H9 (cell line): ENCODE measurements at regions not wholly inside any gene's neighbourhood (a gene's known extent, or its start where the extent isn't known, plus 50 kb on each side); places are given as distances from the start of the nearest gene placed in this dataset.

ENCODE experiments used
- DNase-seq: peaks from one replicate; pipeline ENCODE4 v3.0.0-alpha.2; 2017
- H2AFZ ChIP-seq: one replicate; pipeline ENCODE4 v1.6.1; 2013; ENCODE audit warnings: mild to moderate bottlenecking, low read length, control low read depth, moderate library complexity
- H2AK5ac ChIP-seq: 2 replicates; pipeline ENCODE4 v1.6.1; 2013; ENCODE audit warnings: low read length, control low read depth, mixed read lengths; ENCODE audit not compliant: insufficient read length
- H2BK120ac ChIP-seq: one replicate; pipeline ENCODE4 v1.6.1; 2013; ENCODE audit warnings: low read depth, mild to moderate bottlenecking, low read length, control low read depth, inconsistent platforms; ENCODE audit not compliant: poor library complexity, severe bottlenecking
- H2BK12ac ChIP-seq: 2 replicates; pipeline ENCODE4 v1.6.1; 2013; ENCODE audit warnings: low read length, control low read depth, mixed read lengths, low read depth; ENCODE audit not compliant: insufficient read length
- H2BK15ac ChIP-seq: 2 replicates; pipeline ENCODE4 v1.6.1; 2013; ENCODE audit warnings: low read depth, low read length, control low read depth
- H2BK20ac ChIP-seq: one replicate; pipeline ENCODE4 v1.6.1; 2013; ENCODE audit warnings: low read depth, mild to moderate bottlenecking, low read length, control low read depth, inconsistent platforms; ENCODE audit not compliant: poor library complexity, severe bottlenecking
- H2BK5ac ChIP-seq: 2 replicates; pipeline ENCODE4 v1.6.1; 2013; ENCODE audit warnings: low read length, control low read depth, mixed read lengths; ENCODE audit not compliant: insufficient read length
- H3K14ac ChIP-seq: 2 replicates; pipeline ENCODE4 v1.6.1; 2013; ENCODE audit warnings: low read length, control low read depth; ENCODE audit not compliant: insufficient read depth
- H3K18ac ChIP-seq: 2 replicates; pipeline ENCODE4 v1.6.1; 2013; ENCODE audit warnings: low read depth, mild to moderate bottlenecking, mixed read lengths, low read length, control low read depth; ENCODE audit not compliant: insufficient read length
- H3K23ac ChIP-seq: 2 replicates; pipeline ENCODE4 v1.6.1; 2013; ENCODE audit warnings: low read length, control low read depth, mixed read lengths, low read depth; ENCODE audit not compliant: insufficient read length
- H3K23me2 ChIP-seq: 2 replicates; pipeline ENCODE4 v1.6.1; 2013; ENCODE audit warnings: low read depth, mild to moderate bottlenecking, mixed read lengths, low read length, control low read depth; ENCODE audit not compliant: insufficient read length, poor library complexity, severe bottlenecking
- H3K27ac ChIP-seq: 2 replicates; pipeline ENCODE4 v1.5.1; 2013; ENCODE audit warnings: low read length, control low read depth, mixed read lengths, low read depth; ENCODE audit not compliant: insufficient read length
- H3K27me3 ChIP-seq: 2 replicates; pipeline ENCODE4 v1.6.1; 2013; ENCODE audit warnings: low read length, control low read depth, inconsistent platforms; ENCODE audit not compliant: insufficient read depth
- H3K4ac ChIP-seq: 2 replicates; pipeline ENCODE4 v1.6.1; 2013; ENCODE audit warnings: low read depth, mild to moderate bottlenecking, control low read depth, inconsistent platforms, low read length, moderate library complexity
- H3K4me1 ChIP-seq: 2 replicates; pipeline ENCODE4 v1.6.1; 2013; ENCODE audit warnings: low read length, control low read depth, inconsistent platforms; ENCODE audit not compliant: insufficient read depth
- H3K4me2 ChIP-seq: 2 replicates; pipeline ENCODE4 v1.6.1; 2013; ENCODE audit warnings: low read length, control low read depth, mixed read lengths; ENCODE audit not compliant: insufficient read length, insufficient read depth
- H3K56ac ChIP-seq: 2 replicates; pipeline ENCODE4 v1.6.1; 2013; ENCODE audit warnings: low read depth, mild to moderate bottlenecking, mixed read lengths, low read length, control low read depth; ENCODE audit not compliant: insufficient read length
- H3K79me1 ChIP-seq: 2 replicates; pipeline ENCODE4 v1.6.1; 2013; ENCODE audit warnings: low read depth, mild to moderate bottlenecking, moderate library complexity, low read length, control low read depth, inconsistent platforms; ENCODE audit not compliant: insufficient read depth, poor library complexity, severe bottlenecking
- H3K79me2 ChIP-seq: 2 replicates; pipeline ENCODE4 v1.6.1; 2013; ENCODE audit warnings: low read length, control low read depth, inconsistent platforms; ENCODE audit not compliant: insufficient read depth
- H3K9ac ChIP-seq: 2 replicates; pipeline ENCODE4 v1.6.1; 2013; ENCODE audit warnings: low read length, control low read depth, mixed read lengths; ENCODE audit not compliant: insufficient read length; ENCODE audit errors: extremely low read depth
- H3K9me3 ChIP-seq: one replicate; pipeline ENCODE4 v1.6.1; 2013; ENCODE audit warnings: low read depth, low read length, inconsistent platforms; ENCODE audit not compliant: control insufficient read depth
- H3T11ph ChIP-seq: one replicate; pipeline ENCODE4 v1.6.1; 2013; ENCODE audit warnings: mild to moderate bottlenecking, low read length, control low read depth, inconsistent platforms
- H4K20me1 ChIP-seq: one replicate; pipeline ENCODE4 v1.6.1; 2013; ENCODE audit not compliant: control insufficient read depth, insufficient read length, insufficient read depth
- H4K5ac ChIP-seq: 2 replicates; pipeline ENCODE4 v1.6.1; 2013; ENCODE audit warnings: low read depth, mild to moderate bottlenecking, mixed read lengths, low read length, control low read depth; ENCODE audit not compliant: insufficient read length
- H4K8ac ChIP-seq: replicated peaks from 2 replicates; pipeline ENCODE4 v1.6.1; 2013; ENCODE audit warnings: low read length, control low read depth, mixed read lengths, low read depth; ENCODE audit not compliant: insufficient read length
- H4K91ac ChIP-seq: 2 replicates; pipeline ENCODE4 v1.6.1; 2013; ENCODE audit warnings: low read depth, mild to moderate bottlenecking, moderate library complexity, mixed read lengths, low read length, control low read depth; ENCODE audit not compliant: insufficient read length
- H3K27ac Mint-ChIP-seq, 3 experiments: 2 replicates in 2 of 3; 3 replicates in 1 of 3; pipeline ENCODE4 v1.8.0; 2020 to 2021; ENCODE audit warnings: mixed read lengths in 3 of 3, mild to moderate bottlenecking in 1 of 3, moderate library complexity in 1 of 3
- H3K27me3 Mint-ChIP-seq: 2 replicates; pipeline ENCODE4 v1.8.0; 2021; ENCODE audit warnings: low read depth, mild to moderate bottlenecking, moderate library complexity, mixed read lengths
- H3K36me3 Mint-ChIP-seq, 3 experiments: 2 replicates in 2 of 3; 3 replicates in 1 of 3; pipeline ENCODE4 v1.8.0; 2020 to 2021; ENCODE audit warnings: low read depth in 3 of 3, mixed read lengths in 3 of 3; ENCODE audit not compliant: insufficient read depth in 1 of 3
- H3K4me1 Mint-ChIP-seq, 2 experiments: 2 replicates each; pipeline ENCODE4 v1.8.0; 2020; ENCODE audit warnings: mixed read lengths in 2 of 2
- H3K4me3 Mint-ChIP-seq, 2 experiments: 2 replicates in 1 of 2; 3 replicates in 1 of 2; pipeline ENCODE4 v1.8.0; 2020 to 2021; ENCODE audit warnings: mild to moderate bottlenecking in 2 of 2, mixed read lengths in 2 of 2, moderate library complexity in 1 of 2
- H3K9me3 Mint-ChIP-seq, 2 experiments: 2 replicates in 1 of 2; 3 replicates in 1 of 2; pipeline ENCODE4 v1.8.0; 2020; ENCODE audit warnings: mild to moderate bottlenecking in 2 of 2, mixed read lengths in 2 of 2, moderate library complexity in 1 of 2
- WGBS: extraction: QIAGEN DNeasy Blood & Tissue Kit; methylation state at CpG from one replicate; pipeline ENCODE4 v1.1.7; 2013; ENCODE audit warnings: missing lambda C conversion rate, low lambda C conversion rate, mixed read lengths; ENCODE audit not compliant: insufficient read length; ENCODE audit errors: extremely low coverage; 5-methylcytosine and 5-hydroxymethylcytosine counted together
- TF ChIP-seq, protein P1 (sequence below): fragments of 200-600 bp; sonication (generic); conservative IDR thresholded peaks from 3 replicates; pipeline ENCODE4 v1.8.0; 2021; ENCODE audit warnings: antibody characterized with exemption, mild to moderate bottlenecking

DNA sequence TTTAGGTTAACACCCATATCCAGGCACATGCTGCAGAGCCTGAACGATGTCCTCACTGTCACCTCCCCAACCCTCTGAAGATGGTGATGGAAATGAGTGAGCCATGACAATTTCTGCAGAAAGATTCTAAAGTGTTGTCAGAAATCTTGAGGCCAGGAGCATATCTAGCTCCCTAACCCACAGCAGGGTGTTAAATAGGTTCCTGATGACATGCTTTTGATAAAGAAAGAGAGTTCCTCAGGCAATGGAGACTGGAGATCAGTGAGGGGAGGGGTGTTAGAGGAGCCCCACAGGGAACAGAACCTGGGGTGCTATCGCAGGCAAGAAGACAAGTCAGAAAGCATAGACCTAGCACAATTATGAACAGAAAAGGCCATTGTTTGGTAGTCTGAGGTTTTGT is 95.7 kb downstream of the ENC1 start:
- H3K4me3 Mint-ChIP-seq: no peak overlapping the region
- no peaks in the 10 kb centered on the region; a peak in 1 of 5 replicates for H3K9me3 Mint-ChIP-seq

More for the DNA sequence above, 95.7 kb downstream of the ENC1 start:
- H3K4me1 ChIP-seq: peaks cover 18% of the 10 kb centered on the region
- WGBS: no CpG with 5 or more reads among the region's 2 CpGs
- no peaks in the 10 kb centered on the region for H3K79me1 ChIP-seq
- H2BK120ac ChIP-seq: no peak overlapping the region
- H3K4ac ChIP-seq: no peak overlapping the region
- Mint-ChIP-seq H3K27ac (no peak overlapping the region), H3K36me3 (no peaks in the 10 kb centered on the region), H3K4me1 (peaks cover 46 to 48% of the 10 kb centered on the region in 2 experiments), H3K27me3 (peaks cover 3% of the 10 kb centered on the region)
- H4K91ac ChIP-seq: no peak overlapping the region
- H3K79me2 ChIP-seq: no peaks in the 10 kb centered on the region
- H3K14ac ChIP-seq: no peak overlapping the region
- DNase-seq: no peak
- H3K23ac ChIP-seq: no peak overlapping the region
- no peaks in the 10 kb centered on the region for H3K27me3 ChIP-seq
- no peak overlapping the region for H2BK15ac ChIP-seq
- H2AFZ ChIP-seq: no peak overlapping the region
- H2BK20ac ChIP-seq: no peak overlapping the region
- no peak overlapping the region for H3K56ac ChIP-seq
- H2AK5ac ChIP-seq: no peak overlapping the region
- no peaks in the 10 kb centered on the region for H3K9me3 ChIP-seq
- H3T11ph ChIP-seq: no peak overlapping the region
- H2BK12ac ChIP-seq: no peak overlapping the region
- no peak overlapping the region for H3K27ac ChIP-seq
- H3K23me2 ChIP-seq: peaks cover 5% of the 10 kb centered on the region
- H4K8ac ChIP-seq: no peak overlapping the region
- H3K9ac ChIP-seq: no peak overlapping the region
- H3K18ac ChIP-seq: no peak overlapping the region
- H4K20me1 ChIP-seq: no peaks in the 10 kb centered on the region
- H2BK5ac ChIP-seq: no peak overlapping the region
- no peak overlapping the region for H3K4me2 ChIP-seq
- TF ChIP-seq, protein P1, sequence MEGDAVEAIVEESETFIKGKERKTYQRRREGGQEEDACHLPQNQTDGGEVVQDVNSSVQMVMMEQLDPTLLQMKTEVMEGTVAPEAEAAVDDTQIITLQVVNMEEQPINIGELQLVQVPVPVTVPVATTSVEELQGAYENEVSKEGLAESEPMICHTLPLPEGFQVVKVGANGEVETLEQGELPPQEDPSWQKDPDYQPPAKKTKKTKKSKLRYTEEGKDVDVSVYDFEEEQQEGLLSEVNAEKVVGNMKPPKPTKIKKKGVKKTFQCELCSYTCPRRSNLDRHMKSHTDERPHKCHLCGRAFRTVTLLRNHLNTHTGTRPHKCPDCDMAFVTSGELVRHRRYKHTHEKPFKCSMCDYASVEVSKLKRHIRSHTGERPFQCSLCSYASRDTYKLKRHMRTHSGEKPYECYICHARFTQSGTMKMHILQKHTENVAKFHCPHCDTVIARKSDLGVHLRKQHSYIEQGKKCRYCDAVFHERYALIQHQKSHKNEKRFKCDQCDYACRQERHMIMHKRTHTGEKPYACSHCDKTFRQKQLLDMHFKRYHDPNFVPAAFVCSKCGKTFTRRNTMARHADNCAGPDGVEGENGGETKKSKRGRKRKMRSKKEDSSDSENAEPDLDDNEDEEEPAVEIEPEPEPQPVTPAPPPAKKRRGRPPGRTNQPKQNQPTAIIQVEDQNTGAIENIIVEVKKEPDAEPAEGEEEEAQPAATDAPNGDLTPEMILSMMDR: no peak
- no peak overlapping the region for H4K5ac ChIP-seq
